ENCODE measurements at regions not wholly inside any gene's neighbourhood (a gene's known extent, or its start where the extent isn't known, plus 50 kb on each side); places are given as distances from the start of the nearest gene placed in this dataset.

DNA sequence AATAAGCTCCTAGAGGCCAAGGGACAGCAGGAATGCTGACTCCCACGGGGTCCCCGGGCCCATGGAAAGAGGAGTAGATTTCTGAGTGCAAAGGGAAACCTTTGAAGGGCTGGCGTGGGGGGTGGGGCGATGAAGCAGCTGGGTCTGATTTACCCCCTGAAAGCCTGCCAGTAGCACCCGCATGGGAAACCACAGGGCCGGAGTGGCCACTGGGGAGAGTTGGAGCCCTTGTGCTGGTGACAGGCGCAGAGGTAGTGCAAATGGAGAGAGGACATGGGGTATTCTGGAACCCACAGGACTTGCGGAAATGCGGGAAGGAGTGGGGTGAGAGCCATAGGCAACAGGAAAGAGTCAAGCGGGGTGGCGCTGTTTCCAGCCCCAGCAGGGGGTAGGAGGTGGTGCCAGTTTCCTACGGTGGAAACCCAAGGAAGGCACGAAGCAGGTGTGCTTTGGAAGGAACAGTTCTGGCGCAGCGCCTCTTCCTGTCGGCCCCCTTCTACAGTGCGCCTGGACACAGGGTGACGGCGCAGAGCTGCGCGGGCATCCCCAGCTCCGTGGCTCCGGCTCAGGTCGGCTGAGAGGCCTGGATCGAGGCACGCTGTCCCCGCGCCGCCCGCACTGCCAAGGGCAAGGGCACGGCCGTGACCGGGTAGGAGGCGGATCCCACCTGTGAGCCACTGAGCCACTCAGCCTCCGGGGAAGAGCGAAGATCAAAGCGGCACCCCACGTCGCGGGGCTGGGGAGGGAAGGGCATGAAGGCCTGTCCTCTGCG lies 149.0 kb upstream of the GLI2 start:
- Mint-ChIP-seq H3K27me3 (peaks cover 36% of the 10 kb centered on the region), H3K27ac (no peak overlapping the region), H3K9me3 (ENCODE audit: insufficient read depth) (peaks cover 2% of the 10 kb centered on the region), H3K4me3 (peak overlapping the region; percentile 16), H3K4me1 (peaks cover 3% of the 10 kb centered on the region)
- Histone ChIP-seq H3K9me3 (ENCODE audit: control extremely low read depth in 1 of 3, control insufficient read depth in 2 of 3, insufficient read depth in 1 of 3, low read length in 2 of 3) (peaks cover 0 to 22% (median 0%) of the 10 kb centered on the region in 3 donors), H3K4me3 (ENCODE audit: control extremely low read depth in 1 of 5, extremely low read depth in 1 of 5, insufficient read depth in 1 of 5, low read depth in 2 of 5, low read length in 4 of 5) (no peak overlapping the region), H3K4me1 (ENCODE audit: control insufficient read depth in 2 of 2, insufficient read depth in 2 of 2, low read length in 2 of 2) (peaks cover 0 to 4% of the 10 kb centered on the region in 2 donors), H3K79me2 (ENCODE audit: control insufficient read depth, insufficient read depth, low read length) (no peaks in the 10 kb centered on the region), H3K27me3 (replicated peaks in 1 of 4; ENCODE audit: control extremely low read depth in 1 of 4, control insufficient read depth in 3 of 4, insufficient read depth in 4 of 4, low read length in 3 of 4) (peaks cover 0 to 16% (median 6%) of the 10 kb centered on the region in 4 experiments), H4K20me1 (ENCODE audit: control insufficient read depth, insufficient read depth, low read length, poor library complexity, severe bottlenecking) (no peaks in the 10 kb centered on the region), H3K27ac (ENCODE audit: low read length in 2 of 2) (no peak overlapping the region), H3K9ac (ENCODE audit: low read length) (no peak overlapping the region), H3K4me2 (replicated peaks; ENCODE audit: low read depth, low read length, poor library complexity, severe bottlenecking) (peak overlapping the region; percentile 12), H3K36me3 (replicated peaks in 1 of 2; ENCODE audit: control extremely low read depth in 1 of 2, control insufficient read depth in 1 of 2, extremely low read depth in 1 of 2, insufficient read depth in 2 of 2, low read length in 1 of 2) (no peaks in the 10 kb centered on the region), H2AFZ (ENCODE audit: insufficient read depth, low read depth, low read length, poor library complexity, severe bottlenecking) (no peak overlapping the region)
- ATAC-seq (ENCODE audit: low read depth) (no peak), DNase-seq (no peak)
- TF ChIP-seq EZH2 (IDR thresholded peaks at IDR 0.05; ENCODE audit: borderline replicate concordance, insufficient read depth, low read depth, low read length, poor library complexity, severe bottlenecking): no peak
- TF ChIP-seq, protein P1, sequence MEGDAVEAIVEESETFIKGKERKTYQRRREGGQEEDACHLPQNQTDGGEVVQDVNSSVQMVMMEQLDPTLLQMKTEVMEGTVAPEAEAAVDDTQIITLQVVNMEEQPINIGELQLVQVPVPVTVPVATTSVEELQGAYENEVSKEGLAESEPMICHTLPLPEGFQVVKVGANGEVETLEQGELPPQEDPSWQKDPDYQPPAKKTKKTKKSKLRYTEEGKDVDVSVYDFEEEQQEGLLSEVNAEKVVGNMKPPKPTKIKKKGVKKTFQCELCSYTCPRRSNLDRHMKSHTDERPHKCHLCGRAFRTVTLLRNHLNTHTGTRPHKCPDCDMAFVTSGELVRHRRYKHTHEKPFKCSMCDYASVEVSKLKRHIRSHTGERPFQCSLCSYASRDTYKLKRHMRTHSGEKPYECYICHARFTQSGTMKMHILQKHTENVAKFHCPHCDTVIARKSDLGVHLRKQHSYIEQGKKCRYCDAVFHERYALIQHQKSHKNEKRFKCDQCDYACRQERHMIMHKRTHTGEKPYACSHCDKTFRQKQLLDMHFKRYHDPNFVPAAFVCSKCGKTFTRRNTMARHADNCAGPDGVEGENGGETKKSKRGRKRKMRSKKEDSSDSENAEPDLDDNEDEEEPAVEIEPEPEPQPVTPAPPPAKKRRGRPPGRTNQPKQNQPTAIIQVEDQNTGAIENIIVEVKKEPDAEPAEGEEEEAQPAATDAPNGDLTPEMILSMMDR (IDR thresholded peaks at IDR 0.05): no peak
- CTCF ChIA-PET: no interaction called here
- WGBS (ENCODE audit: insufficient coverage): 18% methylated on average over 41 of the region's 41 CpGs
- POLR2A ChIA-PET: no interaction called here
- intact Hi-C loops (cut with micrococcal nuclease): no loop called here

- Histone ChIP-seq H3K4me2 (replicated peaks; ENCODE audit: low read depth, low read length, poor library complexity, severe bottlenecking) (peak overlapping the region; percentile 25), H3K27me3 (replicated peaks in 1 of 4; ENCODE audit: control extremely low read depth in 1 of 4, control insufficient read depth in 3 of 4, insufficient read depth in 4 of 4, low read length in 3 of 4) (peaks cover 0 to 16% (median 6%) of the 10 kb centered on the region in 4 experiments), H3K36me3 (replicated peaks in 1 of 2; ENCODE audit: control extremely low read depth in 1 of 2, control insufficient read depth in 1 of 2, extremely low read depth in 1 of 2, insufficient read depth in 2 of 2, low read length in 1 of 2) (no peaks in the 10 kb centered on the region), H3K9me3 (ENCODE audit: control extremely low read depth in 1 of 3, control insufficient read depth in 2 of 3, insufficient read depth in 1 of 3, low read length in 2 of 3) (peaks cover 0 to 22% (median 0%) of the 10 kb centered on the region in 3 donors), H4K20me1 (ENCODE audit: control insufficient read depth, insufficient read depth, low read length, poor library complexity, severe bottlenecking) (no peaks in the 10 kb centered on the region), H2AFZ (ENCODE audit: insufficient read depth, low read depth, low read length, poor library complexity, severe bottlenecking) (no peak overlapping the region), H3K4me3 (ENCODE audit: control extremely low read depth in 1 of 5, extremely low read depth in 1 of 5, insufficient read depth in 1 of 5, low read depth in 2 of 5, low read length in 4 of 5) (no peak overlapping the region), H3K4me1 (ENCODE audit: control insufficient read depth in 2 of 2, insufficient read depth in 2 of 2, low read length in 2 of 2) (peaks cover 0 to 4% of the 10 kb centered on the region in 2 donors), H3K27ac (ENCODE audit: low read length in 2 of 2) (no peak overlapping the region), H3K9ac (ENCODE audit: low read length) (no peak overlapping the region), H3K79me2 (ENCODE audit: control insufficient read depth, insufficient read depth, low read length) (no peaks in the 10 kb centered on the region)
- H3K27me3 Mint-ChIP-seq: peaks cover 41% of the 10 kb centered on the region
- 7% methylated on average over 68 of the region's 68 CpGs for WGBS (ENCODE audit: insufficient coverage)
- ChIA-PET POLR2A (no interaction called here), CTCF (no interaction called here)
- DNase-seq: no peak
- no peak overlapping the region for H3K4me3 Mint-ChIP-seq
- no peak for TF ChIP-seq EZH2 (IDR thresholded peaks at IDR 0.05; ENCODE audit: borderline replicate concordance, insufficient read depth, low read depth, low read length, poor library complexity, severe bottlenecking)
- TF ChIP-seq, protein P1 (IDR thresholded peaks at IDR 0.05): no peak
- no peak overlapping the region for H3K27ac Mint-ChIP-seq
- ATAC-seq (ENCODE audit: low read depth): no peak
- intact Hi-C loops (cut with micrococcal nuclease): no loop called here
- peaks cover 2% of the 10 kb centered on the region for H3K9me3 Mint-ChIP-seq (ENCODE audit: insufficient read depth)
- peaks cover 3% of the 10 kb centered on the region for H3K4me1 Mint-ChIP-seq
These were observed 148.2 kb upstream of the GLI2 start for GRCh38 chr2:120587279-120587996.

All from B cell (primary cell).